ENCODE measurements at regions not wholly inside any gene's neighbourhood (a gene's known extent, or its start where the extent isn't known, plus 50 kb on each side); places are given as distances from the start of the nearest gene placed in this dataset.

DNA sequence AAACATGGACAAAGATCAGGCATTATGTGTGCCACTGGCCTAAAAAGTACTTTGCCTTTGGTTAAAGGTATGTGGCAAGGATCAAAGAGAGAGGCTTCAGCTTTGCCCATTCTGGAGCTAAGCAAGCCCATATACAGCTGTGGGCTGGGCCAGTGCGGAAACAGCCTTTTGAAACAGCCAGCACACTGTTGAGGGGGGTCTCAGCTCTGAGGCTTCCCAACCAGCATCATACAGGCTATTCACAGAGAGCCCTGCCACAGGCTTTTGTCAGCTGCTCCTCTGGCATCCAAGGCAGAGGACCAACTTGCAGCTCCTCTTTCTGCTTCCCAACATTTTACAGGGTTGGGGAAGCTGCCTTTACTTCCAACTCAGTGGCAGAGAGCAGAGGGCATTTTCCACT is 63.2 kb upstream of the FOXB1 start:
- DNase-seq (ENCODE audit: extremely low read depth, low read depth): no peak
- TF ChIP-seq, protein P1, sequence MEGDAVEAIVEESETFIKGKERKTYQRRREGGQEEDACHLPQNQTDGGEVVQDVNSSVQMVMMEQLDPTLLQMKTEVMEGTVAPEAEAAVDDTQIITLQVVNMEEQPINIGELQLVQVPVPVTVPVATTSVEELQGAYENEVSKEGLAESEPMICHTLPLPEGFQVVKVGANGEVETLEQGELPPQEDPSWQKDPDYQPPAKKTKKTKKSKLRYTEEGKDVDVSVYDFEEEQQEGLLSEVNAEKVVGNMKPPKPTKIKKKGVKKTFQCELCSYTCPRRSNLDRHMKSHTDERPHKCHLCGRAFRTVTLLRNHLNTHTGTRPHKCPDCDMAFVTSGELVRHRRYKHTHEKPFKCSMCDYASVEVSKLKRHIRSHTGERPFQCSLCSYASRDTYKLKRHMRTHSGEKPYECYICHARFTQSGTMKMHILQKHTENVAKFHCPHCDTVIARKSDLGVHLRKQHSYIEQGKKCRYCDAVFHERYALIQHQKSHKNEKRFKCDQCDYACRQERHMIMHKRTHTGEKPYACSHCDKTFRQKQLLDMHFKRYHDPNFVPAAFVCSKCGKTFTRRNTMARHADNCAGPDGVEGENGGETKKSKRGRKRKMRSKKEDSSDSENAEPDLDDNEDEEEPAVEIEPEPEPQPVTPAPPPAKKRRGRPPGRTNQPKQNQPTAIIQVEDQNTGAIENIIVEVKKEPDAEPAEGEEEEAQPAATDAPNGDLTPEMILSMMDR (IDR thresholded peaks at IDR 0.05; ENCODE audit: low read depth, low read length): no peak

DNA sequence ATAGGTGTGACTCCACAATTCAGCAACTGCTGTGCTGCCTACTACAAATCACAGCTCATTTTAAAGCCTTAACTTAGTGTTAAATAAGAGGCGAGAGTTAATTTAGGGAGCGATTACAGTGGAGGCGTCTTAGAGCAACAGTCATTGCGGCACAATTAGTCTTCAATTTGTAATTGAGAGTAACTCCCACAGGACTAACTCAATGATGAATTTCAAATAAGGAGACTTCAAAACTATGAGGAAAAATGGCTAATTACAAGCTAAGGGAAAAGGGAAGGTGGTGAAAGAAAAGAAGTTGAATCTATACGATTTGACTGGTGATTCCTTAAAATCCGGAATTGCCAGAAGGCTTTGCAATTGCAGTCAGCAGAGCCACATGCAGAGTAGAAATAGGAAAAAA is 63.7 kb upstream of the FOXB1 start:
- TF ChIP-seq, protein P1 (IDR thresholded peaks at IDR 0.05; ENCODE audit: low read depth, low read length): no peak
- no peak for DNase-seq (ENCODE audit: extremely low read depth, low read depth)

- TF ChIP-seq, protein P1 (IDR thresholded peaks at IDR 0.05; ENCODE audit: low read depth, low read length): no peak
- no peak for DNase-seq (ENCODE audit: extremely low read depth, low read depth)
These were observed 67.4 kb upstream of the FOXB1 start for GRCh38 chr15:59936741-59937140.

GRCh38 chr15:59933607-59934006 is 70.5 kb upstream of the FOXB1 start:
- TF ChIP-seq, protein P1 (IDR thresholded peaks at IDR 0.05; ENCODE audit: low read depth, low read length): no peak

DNA sequence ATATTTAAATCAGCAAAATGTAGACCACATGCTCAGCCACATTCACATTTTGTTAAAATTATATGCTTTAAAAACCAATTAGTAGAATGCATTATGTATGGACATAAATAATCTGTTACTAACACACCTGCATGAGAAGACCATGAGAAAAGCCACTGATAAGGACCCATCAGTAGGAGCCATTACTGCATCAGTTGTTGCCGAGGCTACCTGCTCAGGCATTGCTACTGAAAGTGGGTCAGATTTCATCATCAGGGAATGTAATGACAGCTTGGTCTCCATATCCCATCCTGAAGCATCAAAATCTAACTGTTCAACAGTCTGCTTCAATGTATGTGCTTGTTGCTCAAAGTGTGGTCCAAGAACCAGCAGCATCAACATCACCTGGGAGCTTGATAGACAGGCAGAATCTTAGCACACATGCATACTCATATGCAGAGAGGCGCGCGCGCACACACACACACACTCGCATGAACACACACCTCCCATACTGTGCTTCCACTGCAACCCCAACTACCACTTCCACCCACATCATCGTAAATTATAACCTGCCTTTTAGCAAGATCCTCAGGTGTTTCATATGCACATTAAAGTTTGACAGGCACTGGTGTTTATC is 72.4 kb upstream of the FOXB1 start:
- TF ChIP-seq, protein P1 (IDR thresholded peaks at IDR 0.05; ENCODE audit: low read depth, low read length): no peak

More at GRCh38 chr15:59933607-59934006, 70.5 kb upstream of the FOXB1 start:
- no peak for DNase-seq (ENCODE audit: extremely low read depth, low read depth)

DNA sequence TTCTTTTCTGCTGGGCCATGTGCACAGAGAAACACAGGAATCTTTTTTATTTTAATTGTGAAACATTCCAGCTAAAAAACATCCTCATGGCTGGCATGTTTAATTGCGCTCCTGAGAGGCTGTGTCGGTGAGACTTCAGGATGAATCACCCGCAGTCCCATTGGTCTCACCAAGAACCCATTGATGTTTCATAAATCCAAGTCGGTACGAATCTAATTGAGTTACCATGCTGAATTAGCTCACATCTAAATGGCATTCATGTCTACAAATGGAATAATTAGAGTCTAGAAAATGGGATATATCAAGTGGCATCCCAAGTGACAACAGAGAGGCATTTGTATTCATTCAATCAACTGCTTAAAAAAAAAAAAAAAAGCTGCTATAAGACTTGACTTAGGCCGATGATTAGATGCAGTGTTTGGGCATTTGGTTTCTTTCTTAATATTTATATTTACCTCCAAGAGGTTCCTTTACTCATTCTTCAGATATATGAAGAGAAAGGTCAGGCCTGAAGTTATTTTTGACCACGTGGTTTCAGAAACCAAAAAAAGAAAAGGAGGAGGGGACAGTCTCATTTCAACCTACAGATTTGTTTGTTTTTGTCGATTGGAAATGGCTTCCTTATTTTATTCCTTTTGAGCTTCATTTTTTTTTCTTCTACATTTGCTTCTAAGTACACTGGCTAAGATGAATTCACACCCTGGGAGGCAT is 79.1 kb upstream of the FOXB1 start:
- TF ChIP-seq, protein P1 (IDR thresholded peaks at IDR 0.05; ENCODE audit: low read depth, low read length): no peak
- no peak for DNase-seq (ENCODE audit: extremely low read depth, low read depth)

More for the DNA sequence above, 72.4 kb upstream of the FOXB1 start:
- no peak for DNase-seq (ENCODE audit: extremely low read depth, low read depth)

GRCh38 chr15:59924096-59924495 is 80.0 kb upstream of the FOXB1 start:
- TF ChIP-seq, protein P1 (IDR thresholded peaks at IDR 0.05; ENCODE audit: low read depth, low read length): no peak
- DNase-seq (ENCODE audit: extremely low read depth, low read depth): no peak

Measured in AG09319 (cell line).